Activated naive CD4-positive, alpha-beta T cell treated with anti-CD3 and anti-CD28 coated beads, Interleukin-2, amount 50 U/mL, for 24 hours (primary cell): ENCODE measurements at regions not wholly inside any gene's neighbourhood (a gene's known extent, or its start where the extent isn't known, plus 50 kb on each side); places are given as distances from the start of the nearest gene placed in this dataset.

ENCODE experiments used
- H3K27ac Mint-ChIP-seq: one replicate; pipeline ENCODE4 v1.8.0; 2021; ENCODE audit warnings: mild to moderate bottlenecking, mixed read lengths
- H3K27me3 Mint-ChIP-seq: one replicate; pipeline ENCODE4 v1.8.0; 2021; ENCODE audit warnings: mixed read lengths
- H3K36me3 Mint-ChIP-seq: one replicate; pipeline ENCODE4 v1.8.0; 2021; ENCODE audit warnings: mixed read lengths
- H3K4me1 Mint-ChIP-seq: one replicate; pipeline ENCODE4 v1.8.0; 2021; ENCODE audit warnings: mixed read lengths
- H3K4me3 Mint-ChIP-seq: one replicate; pipeline ENCODE4 v1.8.0; 2021; ENCODE audit warnings: mild to moderate bottlenecking, mixed read lengths
- H3K9me3 Mint-ChIP-seq: one replicate; pipeline ENCODE4 v1.8.0; 2021; ENCODE audit warnings: mixed read lengths

DNA sequence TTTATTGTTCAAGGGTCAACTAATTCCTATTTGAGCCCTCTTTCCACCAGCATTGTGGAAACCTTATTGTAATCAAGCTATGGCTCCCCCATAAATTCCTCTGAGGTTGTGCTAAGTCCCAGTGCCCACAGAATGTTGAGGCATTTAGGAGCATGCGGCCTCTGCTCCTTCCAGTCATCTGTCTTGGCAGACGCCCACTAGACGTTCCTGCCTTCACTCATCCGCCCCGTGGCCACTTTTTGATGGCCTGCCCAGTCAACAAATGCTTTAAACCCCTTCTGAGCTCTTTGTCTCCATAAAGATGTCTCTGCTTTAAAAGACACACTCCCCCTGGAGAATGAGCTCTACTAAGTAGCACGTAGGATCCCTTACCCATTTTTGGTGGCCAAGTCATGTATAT lies 104.7 kb downstream of the GAS1 start:
- no peaks in the 10 kb centered on the region for H3K4me1 Mint-ChIP-seq
- no peak overlapping the region for H3K27ac Mint-ChIP-seq
- peaks cover 7% of the 10 kb centered on the region for H3K27me3 Mint-ChIP-seq
- H3K9me3 Mint-ChIP-seq = no peaks in the 10 kb centered on the region
- no peaks in the 10 kb centered on the region for H3K36me3 Mint-ChIP-seq
- no peak overlapping the region for H3K4me3 Mint-ChIP-seq

GRCh38 chr9:86839522-86839921 lies 107.8 kb downstream of the GAS1 start:
- Mint-ChIP-seq H3K4me1 (no peaks in the 10 kb centered on the region), H3K27ac (no peak overlapping the region), H3K36me3 (no peaks in the 10 kb centered on the region), H3K9me3 (no peaks in the 10 kb centered on the region), H3K4me3 (no peak overlapping the region), H3K27me3 (peaks cover 14% of the 10 kb centered on the region)

GRCh38 chr9:86838519-86839497 lies 108.5 kb downstream of the GAS1 start:
- Mint-ChIP-seq H3K27me3 (peaks cover 13% of the 10 kb centered on the region), H3K27ac (no peak overlapping the region), H3K4me3 (no peak overlapping the region), H3K36me3 (no peaks in the 10 kb centered on the region), H3K4me1 (no peaks in the 10 kb centered on the region), H3K9me3 (no peaks in the 10 kb centered on the region)

DNA sequence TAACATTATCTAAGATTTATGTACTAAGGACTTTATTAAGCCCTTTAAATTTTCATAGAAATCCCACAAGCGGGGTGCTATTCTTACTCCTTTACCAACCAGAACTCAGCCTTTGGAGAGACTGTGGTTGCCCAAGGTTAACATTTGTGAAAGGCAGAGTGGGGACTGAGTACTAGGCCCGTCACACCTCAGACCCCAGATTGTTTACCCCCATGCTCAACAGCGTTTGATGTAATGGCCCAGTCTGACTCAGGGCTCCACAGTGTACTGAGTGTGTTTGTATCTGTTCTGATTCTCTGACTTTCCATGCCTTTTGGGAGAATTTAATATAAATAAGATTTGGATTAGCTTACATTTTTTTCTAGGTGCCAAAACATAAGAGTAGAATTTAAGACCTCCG lies 110.0 kb downstream of the GAS1 start:
- H3K27ac Mint-ChIP-seq = no peak overlapping the region
- H3K27me3 Mint-ChIP-seq = peaks cover 14% of the 10 kb centered on the region
- no peaks in the 10 kb centered on the region for H3K4me1 Mint-ChIP-seq
- no peaks in the 10 kb centered on the region for H3K9me3 Mint-ChIP-seq
- no peak overlapping the region for H3K4me3 Mint-ChIP-seq
- no peaks in the 10 kb centered on the region for H3K36me3 Mint-ChIP-seq

GRCh38 chr9:86836797-86837196 lies 110.5 kb downstream of the GAS1 start:
- Mint-ChIP-seq H3K27ac (no peak overlapping the region), H3K4me1 (no peaks in the 10 kb centered on the region), H3K36me3 (no peaks in the 10 kb centered on the region), H3K27me3 (peaks cover 15% of the 10 kb centered on the region), H3K4me3 (no peak overlapping the region), H3K9me3 (no peaks in the 10 kb centered on the region)

DNA sequence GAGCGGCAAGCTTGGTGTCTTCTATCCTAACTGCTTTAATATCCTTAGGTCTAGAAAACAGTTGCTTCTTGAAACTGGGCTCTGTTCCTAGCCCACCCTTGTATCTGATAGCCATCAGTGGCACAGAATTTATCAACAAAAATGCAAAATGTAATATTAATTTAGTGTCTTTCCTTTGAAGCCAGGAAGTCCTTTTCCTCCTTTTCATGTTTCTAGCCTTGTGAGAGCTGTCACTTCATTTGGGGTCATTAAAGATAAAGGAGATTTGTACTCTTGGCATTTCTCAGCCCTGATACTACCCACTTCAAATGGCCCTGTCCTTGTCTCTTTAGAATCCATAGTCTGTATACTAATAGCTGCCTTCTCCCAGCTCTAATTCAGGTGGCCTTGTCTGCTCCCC lies 111.0 kb downstream of the GAS1 start:
- Mint-ChIP-seq H3K27me3 (peaks cover 15% of the 10 kb centered on the region), H3K27ac (no peak overlapping the region), H3K4me3 (no peak overlapping the region), H3K4me1 (no peaks in the 10 kb centered on the region), H3K36me3 (no peaks in the 10 kb centered on the region), H3K9me3 (no peaks in the 10 kb centered on the region)

DNA sequence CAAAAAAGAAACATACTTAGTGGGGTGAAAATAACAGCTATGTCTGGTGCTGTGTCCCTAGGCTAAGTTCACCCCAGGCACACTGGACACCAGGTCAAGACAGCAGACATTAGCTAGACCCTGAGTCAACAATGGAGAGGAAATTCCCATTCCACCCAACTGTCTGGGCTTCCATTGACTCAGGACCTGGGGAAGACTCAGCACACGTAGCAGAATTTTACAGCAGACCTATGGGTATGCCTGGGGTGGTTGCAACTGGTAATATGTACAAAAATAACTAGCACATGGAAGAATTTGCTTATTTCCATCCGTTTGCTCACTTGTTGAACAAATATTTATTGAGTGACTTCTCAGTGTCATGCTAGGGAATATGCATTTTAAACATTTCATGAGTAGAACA lies 117.0 kb downstream of the GAS1 start:
- Mint-ChIP-seq H3K4me3 (no peak overlapping the region), H3K4me1 (no peaks in the 10 kb centered on the region), H3K9me3 (no peaks in the 10 kb centered on the region), H3K27ac (no peak overlapping the region), H3K36me3 (no peaks in the 10 kb centered on the region), H3K27me3 (peaks cover 7% of the 10 kb centered on the region)

DNA sequence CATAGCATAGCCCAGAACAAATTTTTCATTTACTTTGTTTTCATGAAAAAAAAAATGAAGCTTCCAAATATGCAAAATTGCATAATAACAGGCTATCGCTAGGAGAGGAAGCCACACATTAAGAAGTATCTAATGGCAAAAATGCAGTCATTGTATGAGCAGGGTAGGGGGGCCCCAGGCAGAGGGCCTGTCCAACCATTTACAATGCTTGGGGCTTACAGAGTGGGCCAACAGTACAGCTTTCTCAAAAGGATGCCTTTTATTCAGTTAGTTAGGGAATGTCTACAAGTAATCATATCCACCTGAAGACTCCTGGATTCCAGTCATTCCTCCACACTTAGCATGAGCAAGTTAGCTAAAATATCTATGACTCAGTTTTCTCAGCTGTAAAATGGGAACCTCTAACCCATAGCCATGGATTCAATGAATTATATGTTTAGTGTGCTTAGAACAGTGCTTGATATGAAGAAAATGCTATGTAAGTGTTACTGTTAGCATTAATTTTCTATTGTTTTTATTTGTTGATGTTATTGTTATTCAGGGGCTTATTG lies 117.7 kb downstream of the GAS1 start:
- no peak overlapping the region for H3K4me3 Mint-ChIP-seq
- no peaks in the 10 kb centered on the region for H3K9me3 Mint-ChIP-seq
- H3K36me3 Mint-ChIP-seq = no peaks in the 10 kb centered on the region
- H3K27me3 Mint-ChIP-seq = peaks cover 3% of the 10 kb centered on the region
- H3K4me1 Mint-ChIP-seq = no peaks in the 10 kb centered on the region
- no peak overlapping the region for H3K27ac Mint-ChIP-seq

DNA sequence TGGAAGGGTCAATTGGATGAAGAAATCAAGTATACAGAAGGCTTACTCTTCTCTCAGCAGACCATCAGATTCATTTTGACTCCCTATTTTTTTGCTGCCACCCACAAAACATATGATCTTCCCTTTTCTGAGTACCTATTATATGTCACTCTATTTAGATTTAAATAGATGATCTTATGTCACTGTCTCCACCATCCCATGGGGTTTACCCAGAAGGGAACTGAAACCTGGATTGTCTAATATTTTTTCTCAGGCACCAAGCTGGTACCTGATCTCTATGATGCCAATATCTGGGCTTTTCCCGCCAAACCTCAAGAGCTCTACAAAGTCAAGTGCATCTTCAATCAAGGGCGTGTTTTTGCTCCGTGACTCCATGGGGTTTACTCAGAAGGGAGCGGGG lies 118.7 kb downstream of the GAS1 start:
- Mint-ChIP-seq H3K4me1 (no peaks in the 10 kb centered on the region), H3K27ac (no peak overlapping the region), H3K9me3 (no peaks in the 10 kb centered on the region), H3K36me3 (no peaks in the 10 kb centered on the region), H3K4me3 (no peak overlapping the region), H3K27me3 (peaks cover 3% of the 10 kb centered on the region)

- Mint-ChIP-seq H3K27me3 (peaks cover 6% of the 10 kb centered on the region), H3K27ac (no peak overlapping the region), H3K36me3 (no peaks in the 10 kb centered on the region), H3K9me3 (peaks cover 4% of the 10 kb centered on the region), H3K4me3 (no peak overlapping the region), H3K4me1 (no peaks in the 10 kb centered on the region)
Observed at GRCh38 chr9:86827893-86828292, 119.4 kb downstream of the GAS1 start.

- Mint-ChIP-seq H3K4me1 (no peaks in the 10 kb centered on the region), H3K4me3 (no peak overlapping the region), H3K36me3 (no peaks in the 10 kb centered on the region), H3K9me3 (peaks cover 4% of the 10 kb centered on the region), H3K27me3 (peaks cover 9% of the 10 kb centered on the region), H3K27ac (no peak overlapping the region)
Observed at GRCh38 chr9:86825299-86825698, 122.0 kb downstream of the GAS1 start.

- no peaks in the 10 kb centered on the region for H3K4me1 Mint-ChIP-seq
- H3K9me3 Mint-ChIP-seq = peaks cover 4% of the 10 kb centered on the region
- no peaks in the 10 kb centered on the region for H3K36me3 Mint-ChIP-seq
- H3K4me3 Mint-ChIP-seq = no peak overlapping the region
- H3K27me3 Mint-ChIP-seq = peaks cover 9% of the 10 kb centered on the region
- no peak overlapping the region for H3K27ac Mint-ChIP-seq
Observed at GRCh38 chr9:86822006-86822801, 125.1 kb downstream of the GAS1 start.

DNA sequence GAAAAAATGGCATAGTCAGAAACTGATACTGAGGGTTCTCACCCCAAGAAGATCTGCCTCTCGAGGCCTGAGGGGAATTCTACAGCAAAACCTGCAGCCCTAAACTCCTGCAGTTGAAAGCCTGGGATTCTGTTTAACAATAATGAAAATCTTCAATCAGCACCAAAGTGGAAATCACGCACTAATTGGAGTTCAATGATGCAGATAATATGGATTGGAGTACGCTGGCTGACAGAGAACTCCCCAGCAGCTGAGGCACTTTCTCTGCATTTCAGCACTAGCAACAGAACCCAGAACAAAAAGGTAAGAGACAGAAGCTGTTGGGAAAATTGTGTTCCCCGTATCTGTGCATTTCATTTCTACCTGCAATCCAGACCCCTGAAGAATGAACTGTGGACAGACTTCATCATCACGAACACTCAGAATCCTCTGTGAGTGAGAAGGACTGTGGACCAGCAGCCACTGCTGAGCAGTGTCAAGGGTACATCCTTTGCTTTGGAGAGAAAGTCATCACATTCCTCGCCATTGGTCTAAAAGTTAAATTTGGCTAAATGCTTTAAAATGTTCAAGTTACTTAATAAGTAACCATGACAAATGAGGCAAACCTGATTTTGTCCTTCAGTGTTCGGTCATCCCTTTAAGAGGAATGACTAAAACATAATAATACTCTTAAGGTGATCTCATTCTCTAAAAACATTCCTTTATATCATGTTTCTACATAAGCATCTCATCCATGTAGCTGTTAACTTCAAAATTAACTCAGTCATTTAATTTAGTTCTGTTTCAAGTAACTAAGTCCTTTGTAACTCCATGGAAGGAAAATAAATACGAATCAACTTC lies 126.1 kb downstream of the GAS1 start:
- H3K9me3 Mint-ChIP-seq = peaks cover 4% of the 10 kb centered on the region
- no peaks in the 10 kb centered on the region for H3K36me3 Mint-ChIP-seq
- no peak overlapping the region for H3K4me3 Mint-ChIP-seq
- H3K27ac Mint-ChIP-seq = no peak overlapping the region
- no peaks in the 10 kb centered on the region for H3K4me1 Mint-ChIP-seq
- peaks cover 9% of the 10 kb centered on the region for H3K27me3 Mint-ChIP-seq

DNA sequence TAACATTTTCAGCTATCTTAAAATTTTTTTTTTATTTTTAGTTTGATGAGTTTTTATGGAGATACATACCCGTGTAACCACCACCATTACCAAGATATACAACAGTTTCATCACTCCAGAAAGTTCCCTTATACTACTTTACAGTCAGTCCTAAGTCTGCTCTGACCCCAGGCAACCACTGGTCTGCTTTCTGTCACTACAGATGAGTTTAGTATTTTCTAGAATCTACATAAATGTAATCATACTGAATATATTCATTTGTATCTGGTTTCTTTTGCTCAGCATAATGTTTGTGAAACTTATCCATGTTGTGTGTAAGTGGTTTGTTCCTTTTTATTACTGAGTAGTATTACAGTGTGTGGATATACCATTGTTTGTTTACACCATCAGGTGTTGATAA lies 127.8 kb downstream of the GAS1 start:
- no peak overlapping the region for H3K27ac Mint-ChIP-seq
- no peaks in the 10 kb centered on the region for H3K4me1 Mint-ChIP-seq
- no peaks in the 10 kb centered on the region for H3K36me3 Mint-ChIP-seq
- H3K9me3 Mint-ChIP-seq = peaks cover 4% of the 10 kb centered on the region
- H3K4me3 Mint-ChIP-seq = no peak overlapping the region
- H3K27me3 Mint-ChIP-seq = peaks cover 7% of the 10 kb centered on the region

GRCh38 chr9:86818636-86819035 lies 128.7 kb downstream of the GAS1 start:
- peaks cover 7% of the 10 kb centered on the region for H3K27me3 Mint-ChIP-seq
- H3K9me3 Mint-ChIP-seq = peaks cover 4% of the 10 kb centered on the region
- H3K4me3 Mint-ChIP-seq = no peak overlapping the region
- no peaks in the 10 kb centered on the region for H3K36me3 Mint-ChIP-seq
- no peak overlapping the region for H3K27ac Mint-ChIP-seq
- no peaks in the 10 kb centered on the region for H3K4me1 Mint-ChIP-seq
